HepG2 (cell line): ENCODE measurements at regions not wholly inside any gene's neighbourhood (a gene's known extent, or its start where the extent isn't known, plus 50 kb on each side); places are given as distances from the start of the nearest gene placed in this dataset.

ENCODE experiments used
- ATAC-seq: fragments of 200-7000 bp; cut with Tn5 transposase; 3 replicates; pipeline ENCODE4 v1.9.1; 2020; ENCODE audit warnings: mild to moderate bottlenecking, moderate library complexity
- BruUV-seq: library from RNA; stranded (reverse); fragments of 400-500 nt; replicated peaks from 2 replicates; lab custom pipeline; 2021; lab: Mats Ljungman, UMichigan
- CTCF ChIA-PET: fragments of 300-600 bp; formaldehyde crosslinking; extraction: SDS; loops from one replicate; lab custom pipeline; 2021; ENCODE audit warnings: low total read pairs, inconsistent platforms, low intra/inter-chr PET ratio; lab: Yijun Ruan, JAX
- POLR2A ChIA-PET: fragments of 350-600 bp; sonication (Branson Sonifier 250); formaldehyde crosslinking; loops from one replicate; lab custom pipeline; 2020; ENCODE audit warnings: antibody characterized with exemption, inconsistent platforms; lab: Yijun Ruan, JAX
- DNase-seq: peaks from one replicate; pipeline ENCODE4 v3.0.0-alpha.2; 2015; ENCODE audit warnings: low spot score
- FAIRE-seq: peaks from 3 replicates; lab custom pipeline; 2011; peaks lifted over from hg19 to GRCh38; lab: Jason Lieb, UNC
- H2AFZ ChIP-seq: one replicate; pipeline ENCODE4 v1.6.1; 2011; ENCODE audit warnings: low read length, inconsistent platforms
- H3K27ac ChIP-seq: fragments of 300-600 bp; 3 replicates; pipeline ENCODE4 v1.8.0; 2011; ENCODE audit warnings: mixed run types, mild to moderate bottlenecking, mixed read lengths, low read length, inconsistent platforms; ENCODE audit not compliant: insufficient read depth; ENCODE audit errors: extremely low read length
- H3K27me3 ChIP-seq, 2 experiments: fragments of 200-600 bp in 1 of 2; 2 replicates in 1 of 2; 3 replicates in 1 of 2; pipeline versions ENCODE4 v1.6.0 to v1.8.0; 2011; ENCODE audit warnings: low read length in 2 of 2, mild to moderate bottlenecking in 2 of 2, moderate library complexity in 2 of 2, inconsistent platforms in 1 of 2; ENCODE audit not compliant: insufficient read depth in 2 of 2, control insufficient read depth in 1 of 2
- H3K36me3 ChIP-seq, 2 experiments: fragments of 200-600 bp in 1 of 2; replicated peaks in 1 of 2; 2 replicates in 1 of 2; 3 replicates in 1 of 2; pipeline versions ENCODE4 v1.5.1 to v1.8.0; 2011; ENCODE audit warnings: low read length in 2 of 2, inconsistent platforms in 1 of 2; ENCODE audit not compliant: insufficient read depth in 2 of 2, control insufficient read depth in 1 of 2
- H3K4me1 ChIP-seq: 2 replicates; pipeline ENCODE4 v1.5.1; 2012; ENCODE audit warnings: low read length, inconsistent platforms; ENCODE audit not compliant: insufficient read depth
- H3K4me2 ChIP-seq: 2 replicates; pipeline ENCODE4 v1.6.0; 2011; ENCODE audit warnings: low read depth, low read length, inconsistent platforms
- H3K4me3 ChIP-seq, 3 experiments: fragments of 200-600 bp in 1 of 3; sonication (generic), shearing (Covaris generic) in 1 of 3; replicated peaks in 1 of 3; 2 replicates each; pipeline ENCODE4 v1.5.1; 2011 to 2016; ENCODE audit warnings: low read length in 3 of 3, inconsistent platforms in 2 of 3, low read depth in 2 of 3, mild to moderate bottlenecking in 2 of 3, control low read depth in 1 of 3, mixed read lengths in 1 of 3; ENCODE audit not compliant: insufficient read depth in 1 of 3
- H3K79me2 ChIP-seq: one replicate; pipeline ENCODE4 v1.6.1; 2011; ENCODE audit warnings: low read length, inconsistent platforms; ENCODE audit not compliant: insufficient read depth
- H3K9ac ChIP-seq: 2 replicates; pipeline ENCODE4 v1.6.0; 2011; ENCODE audit warnings: mild to moderate bottlenecking, low read depth, low read length, inconsistent platforms; ENCODE audit not compliant: insufficient read depth
- H3K9me3 ChIP-seq: 2 replicates; pipeline ENCODE4 v1.5.1; 2012; ENCODE audit warnings: mild to moderate bottlenecking, low read length
- H4K20me1 ChIP-seq: 2 replicates; pipeline ENCODE4 v1.6.0; 2011; ENCODE audit warnings: inconsistent platforms, mild to moderate bottlenecking, low read length, moderate library complexity; ENCODE audit not compliant: insufficient read depth
- CEBPG ChIP-seq: IDR thresholded peaks from 2 replicates; pipeline ENCODE4 v1.6.1; 2016
- NFE2L1 ChIP-seq: sonication (generic); formaldehyde crosslinking; IDR thresholded peaks from 2 replicates; pipeline ENCODE4 v1.4.0; 2020; ENCODE audit warnings: missing genetic modification reagents, mild to moderate bottlenecking, borderline replicate concordance
- ZNF710 ChIP-seq: sonication (generic); formaldehyde crosslinking; IDR thresholded peaks from 2 replicates; pipeline ENCODE4 v1.5.0; 2020; ENCODE audit warnings: mild to moderate bottlenecking, missing genetic modification reagents, borderline replicate concordance
- WGBS: methylation state at CpG from one replicate; pipeline ENCODE4 v1.1.6; 2017; ENCODE audit warnings: low lambda C conversion rate; 5-methylcytosine and 5-hydroxymethylcytosine counted together
- in situ Hi-C: cut with HindIII; loops from 2 replicates; pipeline ENCODE4 v1.10.0; 2017; ENCODE audit warnings: low pct_unique_long_range_greater_than_20kb; ENCODE audit not compliant: extremely low pct_ligation_motif_present
- intact Hi-C: fragments of 100-400 bp; cut with micrococcal nuclease; formaldehyde crosslinking; loops from one replicate; pipeline ENCODE4 v1.10.0; 2022; ENCODE audit not compliant: unreplicated experiment
- TF ChIP-seq, protein P1 (sequence below): sonication (generic); formaldehyde crosslinking; conservative IDR thresholded peaks from 2 replicates; pipeline ENCODE4 v1.8.0; 2022; ENCODE audit warnings: mild to moderate bottlenecking, moderate library complexity, missing genetic modification reagents
- TF ChIP-seq, protein P2 (sequence below): sonication (generic); formaldehyde crosslinking; IDR thresholded peaks from 2 replicates; pipeline ENCODE4 v1.4.0; 2020; ENCODE audit warnings: missing genetic modification reagents, borderline replicate concordance

GRCh38 chr20:51221791-51222408 lies 199.0 kb upstream of the KCNG1 start (continued):
- TF ChIP-seq, protein P1, sequence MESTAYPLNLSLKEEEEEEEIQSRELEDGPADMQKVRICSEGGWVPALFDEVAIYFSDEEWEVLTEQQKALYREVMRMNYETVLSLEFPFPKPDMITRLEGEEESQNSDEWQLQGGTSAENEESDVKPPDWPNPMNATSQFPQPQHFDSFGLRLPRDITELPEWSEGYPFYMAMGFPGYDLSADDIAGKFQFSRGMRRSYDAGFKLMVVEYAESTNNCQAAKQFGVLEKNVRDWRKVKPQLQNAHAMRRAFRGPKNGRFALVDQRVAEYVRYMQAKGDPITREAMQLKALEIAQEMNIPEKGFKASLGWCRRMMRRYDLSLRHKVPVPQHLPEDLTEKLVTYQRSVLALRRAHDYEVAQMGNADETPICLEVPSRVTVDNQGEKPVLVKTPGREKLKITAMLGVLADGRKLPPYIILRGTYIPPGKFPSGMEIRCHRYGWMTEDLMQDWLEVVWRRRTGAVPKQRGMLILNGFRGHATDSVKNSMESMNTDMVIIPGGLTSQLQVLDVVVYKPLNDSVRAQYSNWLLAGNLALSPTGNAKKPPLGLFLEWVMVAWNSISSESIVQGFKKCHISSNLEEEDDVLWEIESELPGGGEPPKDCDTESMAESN (CRISPR knock-in tag), result no peak
- TF ChIP-seq ZNF710 (no peak), NFE2L1 (no peak)

DNA sequence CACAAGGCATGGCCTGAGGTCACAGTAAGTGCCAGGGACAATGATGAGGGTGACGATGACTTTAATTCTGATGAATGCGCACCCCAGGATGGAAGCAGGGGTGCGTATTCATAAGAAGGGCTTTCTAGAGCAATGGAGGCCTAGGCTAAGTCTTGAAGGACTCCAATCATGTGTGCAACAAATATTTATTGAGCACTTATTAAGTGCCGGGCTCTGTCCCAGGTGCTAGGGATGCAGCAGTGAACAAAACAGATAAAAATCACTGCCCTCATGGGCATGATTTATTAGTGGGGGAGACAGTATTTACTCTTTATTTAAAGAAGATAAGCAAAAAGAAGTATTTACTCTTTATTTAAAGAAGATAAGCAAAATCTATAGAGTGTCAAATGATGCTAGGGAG lies 198.2 kb upstream of the KCNG1 start:
- CTCF ChIA-PET, result interaction anchor here (1.6 to 2.5 kb wide), 2 partner anchors 86 to 374 kb away, joined by 5 to 18 read pairs; no protein-coding TSS in a partner anchor
- POLR2A ChIA-PET, result no interaction called here
- Histone ChIP-seq H3K27ac (no peak overlapping the region), H3K79me2 (no peaks in the 10 kb centered on the region), H4K20me1 (no peaks in the 10 kb centered on the region), H3K27me3 (peaks cover 6 to 20% of the 10 kb centered on the region in 2 experiments; a peak in 4 of 5 replicates), H3K4me3 (no peak overlapping the region), H3K4me2 (no peak overlapping the region), H2AFZ (no peak overlapping the region), H3K9me3 (peaks cover 20% of the 10 kb centered on the region), H3K4me1 (no peaks in the 10 kb centered on the region), H3K9ac (no peak overlapping the region), H3K36me3 (no peaks in the 10 kb centered on the region)
- TF ChIP-seq CEBPG (CRISPR knock-in tag), result no peak
- TF ChIP-seq, protein P2, sequence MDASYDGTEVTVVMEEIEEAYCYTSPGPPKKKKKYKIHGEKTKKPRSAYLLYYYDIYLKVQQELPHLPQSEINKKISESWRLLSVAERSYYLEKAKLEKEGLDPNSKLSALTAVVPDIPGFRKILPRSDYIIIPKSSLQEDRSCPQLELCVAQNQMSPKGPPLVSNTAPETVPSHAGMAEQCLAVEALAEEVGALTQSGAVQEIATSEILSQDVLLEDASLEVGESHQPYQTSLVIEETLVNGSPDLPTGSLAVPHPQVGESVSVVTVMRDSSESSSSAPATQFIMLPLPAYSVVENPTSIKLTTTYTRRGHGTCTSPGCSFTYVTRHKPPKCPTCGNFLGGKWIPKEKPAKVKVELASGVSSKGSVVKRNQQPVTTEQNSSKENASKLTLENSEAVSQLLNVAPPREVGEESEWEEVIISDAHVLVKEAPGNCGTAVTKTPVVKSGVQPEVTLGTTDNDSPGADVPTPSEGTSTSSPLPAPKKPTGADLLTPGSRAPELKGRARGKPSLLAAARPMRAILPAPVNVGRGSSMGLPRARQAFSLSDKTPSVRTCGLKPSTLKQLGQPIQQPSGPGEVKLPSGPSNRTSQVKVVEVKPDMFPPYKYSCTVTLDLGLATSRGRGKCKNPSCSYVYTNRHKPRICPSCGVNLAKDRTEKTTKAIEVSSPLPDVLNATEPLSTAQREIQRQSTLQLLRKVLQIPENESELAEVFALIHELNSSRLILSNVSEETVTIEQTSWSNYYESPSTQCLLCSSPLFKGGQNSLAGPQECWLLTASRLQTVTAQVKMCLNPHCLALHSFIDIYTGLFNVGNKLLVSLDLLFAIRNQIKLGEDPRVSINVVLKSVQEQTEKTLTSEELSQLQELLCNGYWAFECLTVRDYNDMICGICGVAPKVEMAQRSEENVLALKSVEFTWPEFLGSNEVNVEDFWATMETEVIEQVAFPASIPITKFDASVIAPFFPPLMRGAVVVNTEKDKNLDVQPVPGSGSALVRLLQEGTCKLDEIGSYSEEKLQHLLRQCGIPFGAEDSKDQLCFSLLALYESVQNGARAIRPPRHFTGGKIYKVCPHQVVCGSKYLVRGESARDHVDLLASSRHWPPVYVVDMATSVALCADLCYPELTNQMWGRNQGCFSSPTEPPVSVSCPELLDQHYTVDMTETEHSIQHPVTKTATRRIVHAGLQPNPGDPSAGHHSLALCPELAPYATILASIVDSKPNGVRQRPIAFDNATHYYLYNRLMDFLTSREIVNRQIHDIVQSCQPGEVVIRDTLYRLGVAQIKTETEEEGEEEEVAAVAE (CRISPR knock-in tag), result no peak
- BruUV-seq, result no TSS peak
- intact Hi-C loops, result no loop called here
- no peak for FAIRE-seq
- no peak for DNase-seq
- 74% methylated on average over 4 of the region's 4 CpGs for WGBS
- ATAC-seq, result no peak
- in situ Hi-C loops, result loop anchor here (5.0 kb wide), 1 partner anchor 86 kb away; no protein-coding TSS in a partner anchor
